Uterus (tissue), 2 donors: ENCODE measurements at regions not wholly inside any gene's neighbourhood (a gene's known extent, or its start where the extent isn't known, plus 50 kb on each side); places are given as distances from the start of the nearest gene placed in this dataset.

Source experiments
- CTCF ChIP-seq, 4 experiments: fragments of 200-600 bp in 2 of 4; fragments of 450-650 bp in 2 of 4; sonication (generic) in 2 of 4; IDR thresholded peaks; one replicate each; pipeline ENCODE4 v1.5.1; 2016 to 2019; ENCODE audit warnings: antibody characterized with exemption in 4 of 4, mild to moderate bottlenecking in 2 of 4, moderate library complexity in 1 of 4
- POLR2A ChIP-seq, 2 donors: fragments of 450-650 bp; IDR thresholded peaks; one replicate each; pipeline ENCODE4 v1.6.1; 2016; ENCODE audit warnings: antibody characterized with exemption in 2 of 2, mild to moderate bottlenecking in 1 of 2, moderate library complexity in 1 of 2

DNA sequence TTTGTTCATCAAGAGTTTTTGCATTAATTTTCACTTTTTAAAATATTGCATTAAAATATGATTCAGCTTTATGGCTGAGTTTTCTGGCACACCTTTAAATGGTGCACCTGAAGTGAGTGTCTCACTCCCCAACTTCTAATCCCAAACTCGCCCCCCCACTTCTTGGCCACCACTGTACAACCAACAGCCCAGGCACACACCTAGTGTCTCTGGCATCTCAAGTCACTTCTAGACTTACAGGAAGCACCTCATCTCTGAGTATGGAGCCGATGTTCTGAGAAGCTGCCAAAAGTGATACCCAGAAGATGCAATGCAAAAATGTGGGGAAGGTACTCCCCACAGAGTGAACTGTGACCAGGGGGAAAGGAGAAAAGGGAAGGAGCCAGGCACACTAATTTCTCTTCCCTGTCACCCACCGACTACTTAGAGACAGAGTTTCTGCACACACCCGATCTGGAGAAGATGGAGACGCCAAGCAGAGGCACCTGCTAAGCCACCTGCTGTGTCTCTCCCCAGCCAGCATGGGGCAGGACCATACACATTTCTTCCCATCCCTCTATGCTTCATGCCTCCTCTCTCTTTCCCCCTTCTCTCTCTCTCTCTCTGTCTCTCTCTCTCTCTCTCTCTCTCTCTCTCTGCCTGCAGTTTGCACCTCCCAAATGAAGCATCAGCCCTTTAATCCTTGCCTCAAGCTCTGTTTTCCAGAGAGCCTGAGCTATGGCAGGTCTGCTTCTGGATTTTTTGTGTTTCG is 155.3 kb upstream of the ZNF507 start:
- no peak for TF ChIP-seq CTCF (IDR thresholded peaks at IDR 0.05)
- no peak for TF ChIP-seq POLR2A (IDR thresholded peaks at IDR 0.05)
